PC-3 (cell line): ENCODE measurements at regions not wholly inside any gene's neighbourhood (a gene's known extent, or its start where the extent isn't known, plus 50 kb on each side); places are given as distances from the start of the nearest gene placed in this dataset.

Source experiments
- ATAC-seq: fragments of 200-7000 bp; cut with Tn5 transposase; 2 replicates; pipeline ENCODE4 v1.9.1; 2020; ENCODE audit warnings: mild to moderate bottlenecking, moderate library complexity
- BruUV-seq: library from RNA; stranded (reverse); fragments of 400-500 nt; replicated peaks from 2 replicates; lab custom pipeline; 2021; lab: Mats Ljungman, UMichigan
- CTCF ChIA-PET: fragments of 300-600 bp; sonication (Branson Sonifier 250); formaldehyde crosslinking; loops from one replicate; lab custom pipeline; 2022; ENCODE audit warnings: antibody characterized with exemption; lab: Charles Lee
- POLR2A ChIA-PET: fragments of 300-600 bp; sonication (Branson Sonifier 250); formaldehyde crosslinking; loops from one replicate; lab custom pipeline; 2022; ENCODE audit warnings: antibody characterized with exemption; ENCODE audit not compliant: unreplicated experiment; lab: Charles Lee
- DNase-seq: peaks from one replicate; pipeline ENCODE4 v3.0.0-alpha.2; 2015
- H2AFZ ChIP-seq: fragments of 300-600 bp; sonication (generic); 2 replicates; pipeline ENCODE4 v1.6.0; 2016; ENCODE audit warnings: antibody characterized with exemption, low read length
- H3F3A ChIP-seq: fragments of 300-600 bp; sonication (generic); one replicate; pipeline ENCODE4 v1.6.0; 2017; ENCODE audit warnings: antibody characterized with exemption, low read length, control low read depth, mild to moderate bottlenecking; ENCODE audit not compliant: unreplicated experiment
- H3K27ac ChIP-seq: fragments of 300-600 bp; sonication (generic); 2 replicates; pipeline ENCODE4 v1.5.1; 2016; ENCODE audit warnings: mild to moderate bottlenecking, low read length
- H3K27me3 ChIP-seq: fragments of 300-600 bp; sonication (generic); 2 replicates; pipeline ENCODE4 v1.6.1; 2016; ENCODE audit warnings: low read length, mixed read lengths
- H3K36me3 ChIP-seq: fragments of 300-600 bp; sonication (generic); 2 replicates; pipeline ENCODE4 v1.6.1; 2016; ENCODE audit warnings: low read depth, mixed run types, low read length, mixed read lengths
- H3K4me1 ChIP-seq: fragments of 300-600 bp; sonication (generic); 2 replicates; pipeline ENCODE4 v1.5.1; 2016; ENCODE audit warnings: low read length; ENCODE audit not compliant: insufficient read depth
- H3K4me2 ChIP-seq: fragments of 300-600 bp; sonication (generic); 2 replicates; pipeline ENCODE4 v1.6.0; 2016; ENCODE audit warnings: low read length
- H3K4me3 ChIP-seq: fragments of 300-600 bp; sonication (generic); 2 replicates; pipeline ENCODE4 v1.5.1; 2016; ENCODE audit warnings: mild to moderate bottlenecking, low read length, mixed read lengths
- H3K79me2 ChIP-seq: fragments of 300-600 bp; sonication (generic); 2 replicates; pipeline ENCODE4 v1.6.1; 2017; ENCODE audit warnings: low read length, mixed read lengths
- H3K9ac ChIP-seq: fragments of 300-600 bp; sonication (generic); 2 replicates; pipeline ENCODE4 v1.6.0; 2016; ENCODE audit warnings: mild to moderate bottlenecking, low read length
- H3K9me2 ChIP-seq: fragments of 300-600 bp; sonication (generic); replicated peaks from 2 replicates; pipeline ENCODE4 v1.6.1; 2016; ENCODE audit warnings: mixed run types, low read length, mixed read lengths
- H3K9me3 ChIP-seq: fragments of 300-600 bp; sonication (generic); 2 replicates; pipeline ENCODE4 v1.6.1; 2016; ENCODE audit warnings: low read length, mixed read lengths
- H4K20me1 ChIP-seq: fragments of 300-600 bp; sonication (generic); 2 replicates; pipeline ENCODE4 v1.6.1; 2016; ENCODE audit warnings: low read length, mixed read lengths
- CTCF ChIP-seq: fragments of 300-600 bp; sonication (generic); conservative IDR thresholded peaks from 2 replicates; pipeline ENCODE4 v1.5.1; 2017; ENCODE audit warnings: antibody characterized with exemption, low read depth, mild to moderate bottlenecking, low read length
- EZH2 ChIP-seq: fragments of 300-600 bp; sonication (generic); IDR thresholded peaks from one replicate; pipeline ENCODE4 v1.6.1; 2017; ENCODE audit warnings: antibody characterized with exemption, mild to moderate bottlenecking, low read length; ENCODE audit not compliant: unreplicated experiment
- EZH2phosphoT487 ChIP-seq: fragments of 300-600 bp; sonication (generic); IDR thresholded peaks from 2 replicates; pipeline ENCODE4 v1.6.1; 2018; ENCODE audit warnings: mild to moderate bottlenecking, antibody characterized with exemption, low read length, borderline replicate concordance
- intact Hi-C: fragments of 100-400 bp; cut with micrococcal nuclease; formaldehyde crosslinking; loops from 2 replicates; pipeline ENCODE4 v1.9.0; 2023

- no peaks in the 10 kb centered on the region for H3K4me1 ChIP-seq
- no peak for ATAC-seq
- H3K36me3 ChIP-seq: no peaks in the 10 kb centered on the region
These were observed 709.4 kb downstream of the VRK1 start for GRCh38 chr14:97506626-97507025.

GRCh38 chr14:97513891-97514290 lies 716.7 kb downstream of the VRK1 start:
- Histone ChIP-seq H2AFZ (no peak overlapping the region), H3F3A (no peaks in the 10 kb centered on the region), H3K9ac (no peak overlapping the region), H3K27me3 (no peaks in the 10 kb centered on the region), H3K4me1 (no peaks in the 10 kb centered on the region), H3K27ac (no peak overlapping the region), H3K36me3 (no peaks in the 10 kb centered on the region), H4K20me1 (no peaks in the 10 kb centered on the region), H3K79me2 (no peaks in the 10 kb centered on the region), H3K4me3 (no peak overlapping the region), H3K9me2 (no peaks in the 10 kb centered on the region), H3K9me3 (no peaks in the 10 kb centered on the region), H3K4me2 (no peak overlapping the region)
- CTCF ChIA-PET: no interaction called here
- ATAC-seq: no peak
- no peak for DNase-seq
- intact Hi-C loops: no loop called here
- BruUV-seq: no TSS peak
- POLR2A ChIA-PET: no interaction called here
- TF ChIP-seq EZH2phosphoT487 (no peak), EZH2 (no peak), CTCF (no peak)

More at GRCh38 chr14:97506626-97507025, 709.4 kb downstream of the VRK1 start:
- H3F3A ChIP-seq: no peaks in the 10 kb centered on the region
- H3K27me3 ChIP-seq: no peaks in the 10 kb centered on the region
- POLR2A ChIA-PET: no interaction called here
- H3K9ac ChIP-seq: no peak overlapping the region
- intact Hi-C loops: no loop called here
- no peaks in the 10 kb centered on the region for H3K9me3 ChIP-seq
- no peaks in the 10 kb centered on the region for H4K20me1 ChIP-seq
- no peaks in the 10 kb centered on the region for H3K79me2 ChIP-seq
- no peak overlapping the region for H3K4me2 ChIP-seq
- no peak for DNase-seq
- H3K9me2 ChIP-seq: no peaks in the 10 kb centered on the region
- no peak overlapping the region for H2AFZ ChIP-seq
- H3K4me3 ChIP-seq: no peak overlapping the region
- TF ChIP-seq EZH2phosphoT487 (no peak), CTCF (no peak)
- CTCF ChIA-PET: no interaction called here
- no peak overlapping the region for H3K27ac ChIP-seq
- BruUV-seq: no TSS peak

GRCh38 chr14:97517566-97518234 lies 720.5 kb downstream of the VRK1 start:
- Histone ChIP-seq H3K36me3 (no peaks in the 10 kb centered on the region), H3K27ac (no peak overlapping the region), H4K20me1 (no peaks in the 10 kb centered on the region), H3K9me3 (no peaks in the 10 kb centered on the region), H3K4me1 (no peaks in the 10 kb centered on the region), H2AFZ (no peak overlapping the region), H3K9me2 (no peaks in the 10 kb centered on the region), H3K27me3 (0 out of 2 replicates have a peak, but pooled peaks cover under 1% of the 10 kb centered on the region), H3F3A (no peaks in the 10 kb centered on the region), H3K9ac (no peak overlapping the region), H3K79me2 (no peaks in the 10 kb centered on the region), H3K4me2 (no peak overlapping the region), H3K4me3 (no peak overlapping the region)
- BruUV-seq: no TSS peak
- intact Hi-C loops: no loop called here
- no peak for ATAC-seq
- no peak for TF ChIP-seq EZH2phosphoT487
- no peak for TF ChIP-seq CTCF
- TF ChIP-seq EZH2: no peak
- POLR2A ChIA-PET: no interaction called here
- CTCF ChIA-PET: no interaction called here
- no peak for DNase-seq
